MM.1S (cell line): ENCODE measurements at regions not wholly inside any gene's neighbourhood (a gene's known extent, or its start where the extent isn't known, plus 50 kb on each side); places are given as distances from the start of the nearest gene placed in this dataset.
A peak's percentile ranks its signal among the peaks of the same experiment; 100 is the strongest.

Experiments
- DNase-seq: peaks from one replicate; pipeline ENCODE4 v3.0.0-alpha.2; 2015
- H2AFZ ChIP-seq: fragments of 300-600 bp; sonication (generic); 2 replicates; pipeline ENCODE4 v1.6.0; 2016; ENCODE audit warnings: antibody characterized with exemption, low read length
- H3F3A ChIP-seq: fragments of 300-600 bp; sonication (generic); 2 replicates; pipeline ENCODE4 v1.6.1; 2016; ENCODE audit warnings: mild to moderate bottlenecking, antibody characterized with exemption, low read length, moderate library complexity, mixed read lengths; ENCODE audit not compliant: insufficient read depth
- H3K27ac ChIP-seq: fragments of 300-600 bp; sonication (generic); 2 replicates; pipeline ENCODE4 v1.5.1; 2016; ENCODE audit warnings: mild to moderate bottlenecking, low read length
- H3K27me3 ChIP-seq: fragments of 300-600 bp; sonication (generic); replicated peaks from 2 replicates; pipeline ENCODE4 v1.6.0; 2016; ENCODE audit warnings: low read length; ENCODE audit not compliant: insufficient read depth
- H3K36me3 ChIP-seq: fragments of 300-600 bp; sonication (generic); replicated peaks from 2 replicates; pipeline ENCODE4 v1.6.1; 2016; ENCODE audit warnings: mild to moderate bottlenecking, low read length, mixed read lengths; ENCODE audit not compliant: insufficient read depth
- H3K4me1 ChIP-seq: fragments of 300-600 bp; sonication (generic); 2 replicates; pipeline ENCODE4 v1.6.1; 2016; ENCODE audit warnings: low read length, mixed read lengths
- H3K4me2 ChIP-seq: fragments of 300-600 bp; sonication (generic); 2 replicates; pipeline ENCODE4 v1.6.0; 2016; ENCODE audit warnings: low read depth, low read length
- H3K4me3 ChIP-seq: fragments of 300-600 bp; sonication (generic); 2 replicates; pipeline ENCODE4 v1.5.1; 2016; ENCODE audit warnings: low read length, mixed read lengths
- H3K79me2 ChIP-seq: fragments of 300-600 bp; sonication (generic); 2 replicates; pipeline ENCODE4 v1.6.1; 2016; ENCODE audit warnings: mixed run types, low read length, mixed read lengths
- H3K9ac ChIP-seq: fragments of 300-600 bp; sonication (generic); 2 replicates; pipeline ENCODE4 v1.6.1; 2016; ENCODE audit warnings: low read length, mixed read lengths
- H3K9me2 ChIP-seq: fragments of 300-600 bp; sonication (generic); replicated peaks from 2 replicates; pipeline ENCODE4 v1.6.1; 2016; ENCODE audit warnings: mild to moderate bottlenecking, low read length, mixed read lengths; ENCODE audit not compliant: insufficient read depth
- H3K9me3 ChIP-seq: fragments of 300-600 bp; sonication (generic); replicated peaks from 2 replicates; pipeline ENCODE4 v1.6.1; 2016; ENCODE audit warnings: mild to moderate bottlenecking, low read length, mixed read lengths; ENCODE audit not compliant: insufficient read depth
- H4K20me1 ChIP-seq: fragments of 300-600 bp; sonication (generic); 2 replicates; pipeline ENCODE4 v1.6.1; 2016; ENCODE audit warnings: mild to moderate bottlenecking, low read length, moderate library complexity, mixed read lengths; ENCODE audit not compliant: insufficient read depth
- EZH2 ChIP-seq: fragments of 300-600 bp; sonication (generic); optimal IDR thresholded peaks from 2 replicates; pipeline ENCODE3; 2017; ENCODE audit warnings: low read depth, mild to moderate bottlenecking, antibody characterized with exemption, low read length, mixed read lengths
- EZH2phosphoT487 ChIP-seq: fragments of 300-600 bp; sonication (generic); IDR thresholded peaks from 2 replicates; pipeline ENCODE4 v1.6.1; 2018; ENCODE audit warnings: antibody characterized with exemption, low read length
- TF ChIP-seq, protein P1 (sequence below): fragments of 300-600 bp; sonication (generic); IDR thresholded peaks from 2 replicates; pipeline ENCODE4 v1.5.1; 2016; ENCODE audit warnings: antibody characterized with exemption, low read length, mixed read lengths

DNA sequence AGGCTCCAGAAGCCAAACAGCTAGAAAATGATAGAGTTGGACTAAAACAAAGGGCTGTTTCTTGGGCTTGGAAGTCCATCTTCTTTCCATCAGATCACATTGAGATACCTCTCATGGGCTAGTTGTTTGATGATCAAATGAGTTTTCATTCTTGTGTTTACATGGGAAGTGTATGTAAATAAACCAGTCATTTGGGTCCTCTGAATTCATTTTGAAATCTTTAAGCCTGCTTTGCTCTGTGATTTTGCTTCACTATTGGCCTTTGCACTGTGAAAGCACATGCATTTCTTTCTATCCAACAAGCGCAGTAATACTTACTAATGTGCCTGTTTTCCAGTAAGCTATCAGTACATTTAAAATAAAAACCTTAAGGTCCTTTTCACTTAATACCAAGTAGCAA, 200.5 kb upstream of the IRS2 start:
- H4K20me1 ChIP-seq: no peaks in the 10 kb centered on the region
- no peak for TF ChIP-seq EZH2phosphoT487
- TF ChIP-seq, protein P1, sequence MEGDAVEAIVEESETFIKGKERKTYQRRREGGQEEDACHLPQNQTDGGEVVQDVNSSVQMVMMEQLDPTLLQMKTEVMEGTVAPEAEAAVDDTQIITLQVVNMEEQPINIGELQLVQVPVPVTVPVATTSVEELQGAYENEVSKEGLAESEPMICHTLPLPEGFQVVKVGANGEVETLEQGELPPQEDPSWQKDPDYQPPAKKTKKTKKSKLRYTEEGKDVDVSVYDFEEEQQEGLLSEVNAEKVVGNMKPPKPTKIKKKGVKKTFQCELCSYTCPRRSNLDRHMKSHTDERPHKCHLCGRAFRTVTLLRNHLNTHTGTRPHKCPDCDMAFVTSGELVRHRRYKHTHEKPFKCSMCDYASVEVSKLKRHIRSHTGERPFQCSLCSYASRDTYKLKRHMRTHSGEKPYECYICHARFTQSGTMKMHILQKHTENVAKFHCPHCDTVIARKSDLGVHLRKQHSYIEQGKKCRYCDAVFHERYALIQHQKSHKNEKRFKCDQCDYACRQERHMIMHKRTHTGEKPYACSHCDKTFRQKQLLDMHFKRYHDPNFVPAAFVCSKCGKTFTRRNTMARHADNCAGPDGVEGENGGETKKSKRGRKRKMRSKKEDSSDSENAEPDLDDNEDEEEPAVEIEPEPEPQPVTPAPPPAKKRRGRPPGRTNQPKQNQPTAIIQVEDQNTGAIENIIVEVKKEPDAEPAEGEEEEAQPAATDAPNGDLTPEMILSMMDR: no peak
- no peak for TF ChIP-seq EZH2
- no peaks in the 10 kb centered on the region for H3K9me2 ChIP-seq
- peaks cover 11% of the 10 kb centered on the region for H3K4me1 ChIP-seq
- no peak overlapping the region for H3K4me2 ChIP-seq
- no peak overlapping the region for H3K27ac ChIP-seq
- no peaks in the 10 kb centered on the region for H3K36me3 ChIP-seq
- H3K9me3 ChIP-seq: no peaks in the 10 kb centered on the region
- DNase-seq: no peak
- no peaks in the 10 kb centered on the region for H3F3A ChIP-seq
- no peaks in the 10 kb centered on the region for H3K27me3 ChIP-seq
- no peak overlapping the region for H3K9ac ChIP-seq
- no peak overlapping the region for H2AFZ ChIP-seq
- H3K79me2 ChIP-seq: no peaks in the 10 kb centered on the region
- H3K4me3 ChIP-seq: no peak overlapping the region

DNA sequence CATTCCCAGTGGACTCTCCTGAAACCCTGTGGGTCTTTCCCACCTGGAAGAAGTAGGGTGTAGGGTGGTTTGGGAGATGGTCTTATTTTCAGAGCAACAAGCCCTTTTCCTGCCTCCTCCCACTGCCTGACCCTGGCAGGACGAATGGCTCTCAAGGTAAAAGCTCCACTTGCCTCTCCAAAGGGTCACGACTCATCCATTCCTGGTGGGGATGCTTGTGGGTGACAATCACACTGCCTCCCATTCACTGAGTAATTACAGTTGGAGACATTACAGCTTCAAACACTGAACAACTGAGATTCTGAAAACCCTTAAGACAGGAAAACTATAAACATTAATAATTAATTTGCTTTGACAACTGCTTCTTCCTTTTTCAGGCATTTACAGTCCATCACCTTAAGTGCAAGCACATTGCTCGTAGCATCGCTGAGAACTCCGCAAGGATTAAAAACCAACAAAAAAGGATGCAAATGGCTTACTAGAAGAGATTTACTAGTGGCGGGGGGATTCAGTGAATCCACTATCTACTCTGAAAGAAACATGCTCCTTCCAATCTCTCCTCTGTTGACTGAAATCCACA, 199.6 kb upstream of the IRS2 start:
- no peaks in the 10 kb centered on the region for H3K36me3 ChIP-seq
- H3K4me2 ChIP-seq: no peak overlapping the region
- H3K9me3 ChIP-seq: no peaks in the 10 kb centered on the region
- H3K27me3 ChIP-seq: no peaks in the 10 kb centered on the region
- H3K9ac ChIP-seq: no peak overlapping the region
- no peaks in the 10 kb centered on the region for H3K79me2 ChIP-seq
- H2AFZ ChIP-seq: no peak overlapping the region
- no peak overlapping the region for H3K27ac ChIP-seq
- no peak for TF ChIP-seq EZH2
- TF ChIP-seq EZH2phosphoT487: no peak
- TF ChIP-seq, protein P1: no peak
- H3K4me3 ChIP-seq: no peak overlapping the region
- H4K20me1 ChIP-seq: no peaks in the 10 kb centered on the region
- H3F3A ChIP-seq: no peaks in the 10 kb centered on the region
- no peaks in the 10 kb centered on the region for H3K9me2 ChIP-seq
- no peak for DNase-seq
- peaks cover 11% of the 10 kb centered on the region for H3K4me1 ChIP-seq

- no peak overlapping the region for H3K9ac ChIP-seq
These were observed 197.1 kb upstream of the IRS2 start for GRCh38 chr13:109983447-109983846.

More at GRCh38 chr13:109983447-109983846, 197.1 kb upstream of the IRS2 start:
- TF ChIP-seq, protein P1: no peak
- TF ChIP-seq EZH2 (no peak), EZH2phosphoT487 (no peak)
- Histone ChIP-seq H3K27ac (no peak overlapping the region), H3K4me1 (peaks cover 6% of the 10 kb centered on the region), H3F3A (no peaks in the 10 kb centered on the region), H3K36me3 (no peaks in the 10 kb centered on the region), H3K9me3 (no peaks in the 10 kb centered on the region), H3K4me3 (no peak overlapping the region), H3K27me3 (no peaks in the 10 kb centered on the region), H4K20me1 (no peaks in the 10 kb centered on the region), H3K79me2 (no peaks in the 10 kb centered on the region), H3K9me2 (no peaks in the 10 kb centered on the region), H3K4me2 (peak overlapping the region; percentile 19; the same call in 1 of the 2 replicates), H2AFZ (no peak overlapping the region)
- peak; percentile 46 for DNase-seq
